ENCODE measurements at regions not wholly inside any gene's neighbourhood (a gene's known extent, or its start where the extent isn't known, plus 50 kb on each side); places are given as distances from the start of the nearest gene placed in this dataset.

DNA sequence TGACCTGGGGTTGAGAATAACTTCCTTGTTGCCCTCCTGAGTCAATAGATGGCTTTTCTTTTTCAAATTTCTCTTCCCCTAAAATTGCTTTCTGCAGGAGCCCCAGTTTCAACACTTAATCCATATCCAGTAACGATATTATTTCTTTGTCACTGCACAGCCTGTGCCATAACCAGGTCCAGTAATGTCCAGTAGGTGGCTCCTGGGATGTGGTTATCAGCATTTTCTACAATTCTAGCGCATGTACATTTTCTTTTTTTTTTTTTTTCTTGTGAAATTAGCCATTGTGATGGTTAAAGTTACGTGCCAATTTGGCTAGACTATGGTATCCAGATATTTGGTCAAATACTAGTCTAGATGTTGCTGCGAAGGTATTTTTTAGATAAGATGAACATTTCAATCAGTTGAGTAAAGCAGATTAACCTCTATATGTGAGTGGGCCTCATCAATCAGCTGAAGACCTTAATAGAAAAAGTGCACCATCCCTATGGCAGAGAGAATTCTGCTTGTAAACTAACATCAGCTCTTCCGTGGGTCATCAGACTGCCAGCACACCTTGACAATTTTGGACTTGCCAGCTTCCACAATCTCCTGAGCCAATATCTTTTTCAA is 72.9 kb upstream of the SCG2 start:
- TF ChIP-seq, protein P1, sequence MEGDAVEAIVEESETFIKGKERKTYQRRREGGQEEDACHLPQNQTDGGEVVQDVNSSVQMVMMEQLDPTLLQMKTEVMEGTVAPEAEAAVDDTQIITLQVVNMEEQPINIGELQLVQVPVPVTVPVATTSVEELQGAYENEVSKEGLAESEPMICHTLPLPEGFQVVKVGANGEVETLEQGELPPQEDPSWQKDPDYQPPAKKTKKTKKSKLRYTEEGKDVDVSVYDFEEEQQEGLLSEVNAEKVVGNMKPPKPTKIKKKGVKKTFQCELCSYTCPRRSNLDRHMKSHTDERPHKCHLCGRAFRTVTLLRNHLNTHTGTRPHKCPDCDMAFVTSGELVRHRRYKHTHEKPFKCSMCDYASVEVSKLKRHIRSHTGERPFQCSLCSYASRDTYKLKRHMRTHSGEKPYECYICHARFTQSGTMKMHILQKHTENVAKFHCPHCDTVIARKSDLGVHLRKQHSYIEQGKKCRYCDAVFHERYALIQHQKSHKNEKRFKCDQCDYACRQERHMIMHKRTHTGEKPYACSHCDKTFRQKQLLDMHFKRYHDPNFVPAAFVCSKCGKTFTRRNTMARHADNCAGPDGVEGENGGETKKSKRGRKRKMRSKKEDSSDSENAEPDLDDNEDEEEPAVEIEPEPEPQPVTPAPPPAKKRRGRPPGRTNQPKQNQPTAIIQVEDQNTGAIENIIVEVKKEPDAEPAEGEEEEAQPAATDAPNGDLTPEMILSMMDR (optimal IDR thresholded peaks at IDR 0.05 in 1 of 3, IDR thresholded peaks at IDR 0.05 in 1 of 3, conservative IDR thresholded peaks at IDR 0.05 in 1 of 3; ENCODE audit: extremely low read depth in 1 of 3, insufficient read depth in 2 of 3, low read length in 3 of 3), result peak; percentile 45 to 62 (median 56)
- no peak for TF ChIP-seq EZH2 (IDR thresholded peaks at IDR 0.05; ENCODE audit: low read length)

Data from keratinocyte (primary cell).